ENCODE measurements at regions not wholly inside any gene's neighbourhood (a gene's known extent, or its start where the extent isn't known, plus 50 kb on each side); places are given as distances from the start of the nearest gene placed in this dataset.

GRCh38 chr18:6607343-6607742, 122.2 kb upstream of the ARHGAP28 start:
- no peak for DNase-seq

GRCh38 chr18:6609666-6610264, 119.8 kb upstream of the ARHGAP28 start:
- DNase-seq: no peak

- DNase-seq: peak; percentile 46
These were observed 119.0 kb upstream of the ARHGAP28 start for GRCh38 chr18:6610466-6610865.

GRCh38 chr18:6613581-6613980, 115.9 kb upstream of the ARHGAP28 start:
- DNase-seq: no peak

- DNase-seq: no peak
These were observed 114.6 kb upstream of the ARHGAP28 start for GRCh38 chr18:6614952-6615351.

- DNase-seq: no peak
These were observed 112.5 kb upstream of the ARHGAP28 start for GRCh38 chr18:6616981-6617380.

GRCh38 chr18:6621437-6621836, 108.1 kb upstream of the ARHGAP28 start:
- DNase-seq: no peak

GRCh38 chr18:6623278-6623677, 106.2 kb upstream of the ARHGAP28 start:
- DNase-seq: no peak

- peak; percentile 50 for DNase-seq
These were observed 105.2 kb upstream of the ARHGAP28 start for GRCh38 chr18:6624271-6624660.

GRCh38 chr18:6624661-6625311, 104.7 kb upstream of the ARHGAP28 start:
- DNase-seq: peak; percentile 71

GRCh38 chr18:6625481-6625880, 104.0 kb upstream of the ARHGAP28 start:
- no peak for DNase-seq

GRCh38 chr18:6626457-6626856, 103.1 kb upstream of the ARHGAP28 start:
- no peak for DNase-seq

- DNase-seq: no peak
These were observed 101.9 kb upstream of the ARHGAP28 start for GRCh38 chr18:6627645-6628044.

GRCh38 chr18:6628187-6628586, 101.3 kb upstream of the ARHGAP28 start:
- no peak for DNase-seq

- no peak for DNase-seq
These were observed 99.8 kb upstream of the ARHGAP28 start for GRCh38 chr18:6629635-6630140.

- no peak for DNase-seq
These were observed 96.2 kb upstream of the ARHGAP28 start for GRCh38 chr18:6633310-6633709.

- DNase-seq: no peak
These were observed 93.4 kb upstream of the ARHGAP28 start for GRCh38 chr18:6636091-6636490.

GRCh38 chr18:6638447-6638846, 91.1 kb upstream of the ARHGAP28 start:
- no peak for DNase-seq

GRCh38 chr18:6639305-6639704, 90.2 kb upstream of the ARHGAP28 start:
- no peak for DNase-seq

- no peak for DNase-seq
These were observed 84.5 kb upstream of the ARHGAP28 start for GRCh38 chr18:6644836-6645627.

GRCh38 chr18:6646801-6647200, 82.7 kb upstream of the ARHGAP28 start:
- no peak for DNase-seq

- DNase-seq: no peak
These were observed 80.9 kb upstream of the ARHGAP28 start for GRCh38 chr18:6648581-6648980.

Data from muscle of arm (tissue), 1 donor.